ENCODE measurements at regions not wholly inside any gene's neighbourhood (a gene's known extent, or its start where the extent isn't known, plus 50 kb on each side); places are given as distances from the start of the nearest gene placed in this dataset.

DNA sequence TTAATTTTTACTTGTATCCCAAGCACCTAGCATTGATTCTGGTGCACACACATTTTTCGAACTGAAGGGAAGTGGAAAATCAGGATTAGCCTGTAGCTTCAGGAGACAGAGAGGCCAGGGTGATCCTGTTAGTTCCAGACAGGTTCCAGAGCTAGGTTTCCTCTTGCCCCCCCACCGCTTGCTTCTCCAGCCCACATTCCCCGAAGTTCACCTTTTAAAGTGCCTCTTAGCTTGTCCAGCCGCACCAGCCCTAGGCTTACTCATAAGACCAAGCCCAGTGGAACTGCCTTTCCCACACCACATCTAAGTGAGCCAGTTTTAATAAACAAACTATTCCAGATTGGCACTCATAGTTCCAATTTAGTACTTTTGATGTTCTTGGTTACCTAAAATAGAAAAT, 898.6 kb upstream of the KLHL29 start:
- no peak for DNase-seq (ENCODE audit: low spot score)

DNA sequence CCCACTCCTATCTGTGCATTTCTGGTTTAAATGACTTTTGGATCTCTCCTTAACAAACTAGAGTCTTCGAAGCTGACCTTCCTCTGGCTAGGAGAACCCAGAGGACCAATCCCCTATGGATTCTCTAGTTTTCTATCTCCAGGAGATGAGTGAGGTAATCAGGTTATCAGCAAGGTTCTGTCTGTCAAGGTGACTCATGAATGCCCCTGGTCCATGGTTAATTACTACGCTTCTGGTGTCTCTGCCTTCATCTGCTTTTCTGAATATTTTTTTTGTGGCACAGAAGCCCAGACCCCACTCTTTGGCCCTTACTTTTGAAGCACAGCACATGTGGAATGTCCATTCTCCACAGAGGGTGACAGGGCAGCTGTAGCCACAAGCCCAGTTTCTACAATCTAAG, 897.9 kb upstream of the KLHL29 start:
- no peak for DNase-seq (ENCODE audit: low spot score)

DNA sequence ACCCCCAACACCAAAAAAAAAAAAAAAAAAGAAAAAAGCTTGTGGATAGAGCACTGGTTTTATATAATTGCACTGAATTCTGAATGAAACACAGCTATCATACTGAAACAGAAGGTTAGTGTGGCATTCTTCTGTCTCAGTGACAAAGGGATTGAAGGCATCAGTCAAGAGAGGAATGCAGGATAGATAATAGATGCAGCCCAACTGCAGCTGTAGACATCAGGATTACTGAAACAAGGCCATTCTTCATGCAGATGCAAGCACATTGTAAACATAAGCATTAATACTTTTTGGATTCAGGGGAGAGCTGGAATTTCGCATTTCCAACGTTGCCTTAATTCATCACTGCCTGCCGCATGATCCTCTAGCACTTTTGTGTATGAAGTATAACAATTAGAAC, 897.4 kb upstream of the KLHL29 start:
- no peak for DNase-seq (ENCODE audit: low spot score)

DNA sequence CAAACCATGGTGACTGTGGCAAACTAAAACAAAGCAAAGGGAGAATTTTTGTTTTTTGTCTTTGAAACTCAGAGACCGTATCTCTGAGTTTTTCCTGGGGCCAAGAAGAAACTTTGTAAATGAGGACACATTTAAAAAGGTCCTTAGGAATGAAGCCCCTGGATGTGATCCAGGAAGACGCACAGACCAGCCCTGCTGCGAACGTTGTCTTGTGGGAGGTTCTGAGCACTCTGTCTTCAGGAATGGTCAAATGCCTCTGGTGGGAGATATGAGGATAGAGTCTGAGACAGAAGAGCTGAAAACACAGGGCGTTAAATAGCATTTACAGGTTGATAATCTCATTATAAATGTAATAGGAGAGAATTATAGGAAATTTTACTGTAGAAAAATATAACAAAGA, 893.5 kb upstream of the KLHL29 start:
- no peak for DNase-seq (ENCODE audit: low spot score)

DNA sequence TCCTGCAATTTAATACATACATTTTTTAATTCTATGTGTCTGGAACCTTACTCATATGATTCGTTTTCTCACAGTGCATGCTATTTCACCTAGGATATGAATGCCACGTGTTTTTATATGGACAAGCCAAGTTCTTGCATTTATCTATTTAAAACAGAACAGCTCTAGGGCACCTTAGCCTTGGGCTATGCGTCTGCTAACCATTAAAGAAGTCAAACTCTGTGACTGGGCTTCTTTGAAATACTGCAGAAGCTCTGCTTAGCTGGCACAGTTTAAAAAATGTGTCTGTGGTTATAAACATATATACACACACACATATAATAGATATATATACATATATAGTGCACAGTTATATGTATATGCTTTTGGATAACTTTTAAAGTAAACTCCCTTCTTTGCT, 890.8 kb upstream of the KLHL29 start:
- DNase-seq (ENCODE audit: low spot score) = no peak

DNA sequence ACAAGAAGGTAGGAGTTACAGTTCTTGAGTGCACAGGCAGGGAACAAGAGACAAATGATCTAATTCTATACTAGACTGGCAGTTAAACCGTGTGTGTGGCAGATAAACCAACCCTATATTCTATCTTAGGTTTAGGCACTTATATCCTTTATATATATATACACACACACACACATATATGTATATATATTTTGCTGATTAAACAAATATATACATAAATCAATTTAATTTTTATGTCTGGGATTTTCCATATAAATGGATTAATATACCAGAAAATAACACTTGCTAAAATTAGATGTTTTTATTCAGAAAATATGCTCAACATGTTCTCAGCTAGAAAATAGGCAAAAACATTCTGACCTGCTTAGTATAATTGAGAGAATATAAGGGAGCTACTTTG, 887.9 kb upstream of the KLHL29 start:
- no peak for DNase-seq (ENCODE audit: low spot score)

DNA sequence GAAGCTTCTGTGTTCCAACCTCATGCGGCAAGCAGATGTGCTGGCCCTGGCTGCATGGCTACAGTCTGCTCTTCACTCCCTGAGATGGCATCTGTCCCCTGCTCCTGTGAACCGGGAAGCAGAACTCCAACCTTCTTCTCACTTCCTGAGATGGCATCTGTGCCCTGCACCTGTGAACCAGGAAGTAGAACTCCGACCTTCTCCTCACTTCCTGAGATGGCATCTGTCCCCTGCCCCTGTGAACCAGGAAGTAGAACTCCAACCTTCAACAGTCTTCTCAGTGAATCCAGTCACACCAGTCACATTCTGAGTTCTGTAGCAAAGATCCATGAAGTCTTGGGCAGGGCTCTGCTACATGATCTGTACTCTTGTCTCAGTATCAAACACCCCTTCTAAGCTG, 887.2 kb upstream of the KLHL29 start:
- DNase-seq (ENCODE audit: low spot score) = peak; percentile 25

DNA sequence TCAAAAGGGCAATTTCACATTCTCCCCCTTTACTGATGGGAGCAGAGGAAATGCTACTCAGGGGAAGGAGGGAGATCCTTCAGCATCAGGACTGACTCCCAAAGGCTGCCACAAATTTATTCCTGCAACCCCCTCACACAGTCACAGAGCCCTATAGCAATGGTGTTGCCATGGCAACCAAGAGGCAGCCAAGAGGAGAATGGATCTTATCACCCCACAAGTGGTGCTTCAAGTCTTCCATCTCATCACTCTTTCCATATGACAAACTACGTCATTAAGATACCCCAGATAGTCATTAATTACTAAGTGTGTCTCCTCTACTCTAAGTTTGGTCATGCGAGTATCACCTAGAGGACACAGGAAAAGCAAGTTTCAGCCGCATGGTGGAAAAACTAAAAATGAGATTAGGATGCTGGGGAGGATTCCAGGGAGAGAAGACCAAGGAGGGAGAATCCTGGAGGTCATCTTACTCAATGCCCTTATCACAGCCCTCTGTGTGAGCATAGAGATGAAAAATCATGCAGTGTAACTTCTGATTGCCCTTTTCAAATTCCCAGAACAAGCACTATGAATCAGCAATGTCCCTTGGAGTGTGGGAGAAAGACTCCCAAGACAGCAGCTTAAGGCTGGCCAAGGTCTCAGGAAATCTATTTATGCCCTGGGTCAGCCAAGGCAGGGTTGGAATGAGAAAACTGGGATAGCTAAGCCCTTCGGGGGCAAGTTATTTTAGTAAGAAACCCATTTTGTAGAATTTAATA, 885.7 kb upstream of the KLHL29 start:
- no peak for DNase-seq (ENCODE audit: low spot score)

DNA sequence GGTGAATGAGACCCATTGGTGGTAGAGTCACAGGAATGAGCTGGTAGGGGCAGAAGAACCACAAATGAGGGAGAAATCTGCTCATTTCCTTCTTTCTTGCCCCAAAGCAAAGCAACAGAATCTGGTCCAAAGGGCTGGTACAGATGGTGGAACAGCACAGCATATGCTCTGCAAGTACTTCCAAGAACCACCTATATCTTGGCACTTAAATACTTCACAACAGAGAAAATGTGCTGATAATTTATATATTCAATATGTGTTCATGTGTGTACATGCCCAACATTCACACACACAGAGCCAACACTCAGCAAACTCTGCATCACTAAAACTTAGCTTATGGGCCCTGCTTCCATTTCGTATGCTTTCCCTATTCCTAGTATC, 884.4 kb upstream of the KLHL29 start:
- DNase-seq (ENCODE audit: low spot score) = no peak

DNA sequence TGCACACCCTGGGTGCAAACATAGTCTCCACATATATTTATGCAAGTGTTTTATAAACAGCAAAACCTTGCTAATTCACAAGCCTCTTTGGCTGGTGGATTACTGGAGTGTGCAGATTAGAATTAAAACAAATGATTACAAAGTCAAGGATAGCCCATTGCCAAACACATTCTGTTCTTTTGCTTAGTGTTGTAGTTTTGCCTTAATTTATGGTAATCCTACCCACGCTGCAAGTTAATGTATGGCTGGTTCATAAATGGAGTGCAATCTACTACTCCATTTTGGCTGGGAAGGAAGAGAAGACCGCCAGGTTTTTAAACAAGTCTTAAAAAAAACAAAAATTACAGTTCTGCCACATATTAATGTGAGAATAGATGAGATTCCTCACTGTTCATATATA, 883.1 kb upstream of the KLHL29 start:
- DNase-seq (ENCODE audit: low spot score) = no peak

DNA sequence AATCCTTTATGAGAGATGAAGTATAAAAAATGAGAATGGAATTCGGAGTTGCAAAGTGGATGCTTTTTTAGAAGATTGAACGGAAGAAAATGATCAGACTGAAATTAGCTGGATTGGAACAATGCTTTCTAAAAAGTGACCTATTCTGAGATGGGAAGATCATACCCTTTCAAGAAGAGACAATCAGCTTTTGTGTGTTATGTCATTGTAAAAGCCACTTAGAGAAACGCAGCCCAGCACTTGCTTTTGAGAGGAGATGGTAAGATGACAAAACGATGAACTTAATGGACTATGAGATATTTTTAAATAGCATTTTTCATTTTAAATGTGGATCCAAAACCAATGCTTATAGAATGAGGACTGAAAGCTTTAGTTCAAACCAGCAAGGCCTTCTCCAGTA, 871.4 kb upstream of the KLHL29 start:
- no peak for DNase-seq (ENCODE audit: low spot score)

DNA sequence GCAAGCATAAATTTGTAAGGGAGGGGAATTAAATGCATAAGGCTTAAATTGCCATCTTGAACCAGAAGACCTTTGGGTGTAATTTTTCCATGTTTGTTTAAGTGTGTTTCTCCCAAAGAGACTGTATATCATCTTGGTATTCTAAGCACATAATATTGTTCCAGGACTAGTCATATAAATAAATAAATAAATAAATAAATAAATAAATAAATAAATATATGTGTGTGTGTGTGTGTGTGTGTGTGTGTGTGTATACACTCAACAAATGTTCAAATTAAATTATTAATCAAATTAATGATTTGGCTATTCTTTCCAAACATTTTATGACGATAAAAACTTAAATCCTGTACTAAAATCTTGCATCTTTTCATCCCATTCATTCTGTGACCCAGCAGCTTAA, 867.8 kb upstream of the KLHL29 start:
- DNase-seq (ENCODE audit: low spot score) = no peak

DNA sequence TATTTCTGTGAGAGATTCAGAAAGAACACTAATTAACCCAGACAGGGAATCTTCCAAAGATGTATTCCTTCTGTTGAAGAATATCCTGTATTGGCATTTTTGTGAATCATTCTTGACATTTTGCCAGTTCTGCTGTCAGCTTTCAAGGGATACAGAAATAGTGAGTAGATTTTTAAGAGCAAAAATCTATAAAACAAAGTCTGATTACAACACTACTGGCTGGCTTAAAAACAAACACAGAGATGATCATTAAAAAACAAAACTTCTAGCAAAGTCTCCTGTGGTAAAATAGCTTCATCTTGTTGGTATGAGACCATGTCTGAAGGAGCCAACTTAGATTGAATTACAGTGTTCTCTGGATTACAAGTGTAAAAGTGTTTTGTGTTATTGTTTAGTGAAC, 866.3 kb upstream of the KLHL29 start:
- DNase-seq (ENCODE audit: low spot score) = no peak

DNA sequence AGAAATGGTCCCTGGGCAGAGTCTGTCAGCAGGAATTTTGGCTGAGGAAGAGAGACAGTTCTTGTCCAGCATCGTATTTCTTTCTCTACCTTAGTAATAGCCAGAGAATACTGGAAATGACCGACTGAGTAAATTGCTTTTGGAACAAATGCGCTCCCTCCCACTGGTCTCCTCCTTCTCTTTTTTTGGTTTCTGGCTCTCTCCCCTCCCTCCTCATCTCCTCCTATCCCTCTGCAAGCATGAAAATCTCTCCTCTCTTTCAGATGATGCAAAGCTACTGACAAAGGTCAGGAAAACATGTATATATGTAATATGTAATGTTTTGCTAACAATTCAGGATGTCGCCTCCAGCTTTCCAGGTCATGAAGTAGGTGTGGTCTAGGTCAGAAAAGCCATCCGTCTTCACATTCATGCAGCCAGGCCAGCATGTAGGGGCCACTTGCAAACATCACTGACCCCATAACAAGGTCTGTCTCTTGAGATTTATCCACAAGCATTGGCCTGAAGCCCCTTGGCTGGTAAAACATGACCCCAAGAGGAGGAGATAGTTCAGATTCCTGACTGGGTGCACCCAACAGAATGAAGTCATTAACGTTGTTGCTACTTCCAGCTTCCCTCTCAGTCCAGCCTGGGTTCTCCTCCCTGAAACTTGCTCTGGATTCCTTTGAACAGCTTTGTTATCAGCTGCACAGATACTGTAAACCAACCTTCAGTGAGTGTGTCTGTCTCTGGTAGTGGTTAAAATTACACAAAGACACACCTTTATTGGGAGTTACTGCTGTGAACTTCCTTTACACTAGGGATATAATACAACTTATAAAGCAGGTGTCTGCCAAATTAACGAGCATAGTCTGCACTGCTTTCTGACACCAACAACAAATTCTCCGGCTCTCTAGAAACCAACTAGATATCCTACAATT, 864.4 kb upstream of the KLHL29 start:
- no peak for DNase-seq (ENCODE audit: low spot score)

DNA sequence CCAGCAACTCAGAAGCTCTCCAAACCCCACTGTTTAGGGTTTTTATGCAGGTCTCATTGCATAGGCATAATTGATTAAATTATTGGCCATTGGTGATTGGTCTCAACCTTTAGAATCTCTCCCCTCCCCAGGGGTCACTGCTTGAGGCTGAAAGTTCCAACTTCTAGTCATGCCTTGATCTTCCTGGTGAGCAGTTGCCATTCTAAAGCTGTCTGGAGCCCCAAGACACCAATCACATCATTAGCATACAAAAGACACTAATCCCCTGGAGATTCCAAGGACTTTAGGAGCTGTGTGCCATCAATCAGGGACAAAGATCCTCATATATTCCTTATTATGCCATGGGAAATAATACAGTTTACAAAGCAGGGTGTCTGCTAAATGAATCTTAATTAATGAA, 863.4 kb upstream of the KLHL29 start:
- no peak for DNase-seq (ENCODE audit: low spot score)

DNA sequence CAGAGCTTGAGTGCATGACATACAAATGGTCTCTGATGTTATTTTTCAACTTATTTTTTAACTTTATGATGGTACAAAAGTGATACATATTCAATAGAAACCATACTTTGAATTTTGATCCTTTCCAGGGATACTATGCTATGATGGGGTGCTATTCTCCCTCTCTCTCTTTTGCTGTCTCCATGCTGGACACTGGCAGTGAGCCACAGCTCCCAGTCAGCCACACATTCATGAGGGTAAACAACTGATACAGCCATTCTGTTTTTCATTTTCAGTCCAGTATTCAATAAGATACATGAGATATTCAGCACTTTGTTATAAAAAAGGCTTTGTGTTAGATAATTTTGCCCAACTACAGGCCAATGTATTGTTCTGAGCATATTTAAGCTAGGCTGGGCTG, 859.3 kb upstream of the KLHL29 start:
- DNase-seq (ENCODE audit: low spot score) = no peak

DNA sequence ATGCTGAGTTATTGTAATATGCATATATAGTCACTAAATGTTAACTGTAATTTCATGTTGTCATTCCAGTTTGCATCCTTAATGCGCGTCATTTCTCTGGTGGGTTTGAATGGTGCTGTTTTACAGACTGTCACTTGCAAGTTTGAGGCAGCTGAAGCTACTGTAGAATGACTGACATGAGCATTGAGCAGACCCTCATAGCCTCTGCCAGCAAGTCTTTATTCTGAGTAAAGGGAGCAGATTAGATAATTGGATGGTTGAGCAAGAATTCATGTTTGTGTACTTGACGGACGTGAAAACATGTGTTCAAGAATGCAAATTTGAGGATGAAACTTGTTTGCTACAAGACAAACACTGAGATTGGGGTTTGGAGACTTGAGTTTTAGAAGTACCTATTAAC, 854.8 kb upstream of the KLHL29 start:
- DNase-seq (ENCODE audit: low spot score) = no peak

DNA sequence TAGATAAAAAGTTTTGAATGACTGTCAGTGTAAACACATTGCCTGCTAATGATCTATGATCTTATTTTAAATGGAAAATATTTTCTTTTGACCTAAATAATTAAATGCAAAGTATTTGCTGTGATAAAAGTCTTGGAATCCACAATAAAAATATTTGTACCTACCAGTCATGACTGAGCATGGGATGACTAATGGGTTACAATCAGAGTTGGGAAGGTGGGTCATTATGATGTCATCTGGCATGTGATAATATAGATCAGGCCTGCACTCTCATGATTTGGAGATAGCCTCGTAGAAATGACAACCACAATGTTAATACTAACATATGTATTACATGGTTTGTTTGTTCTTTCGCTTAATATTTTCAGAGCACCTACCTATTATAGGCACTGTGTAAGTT, 848.8 kb upstream of the KLHL29 start:
- DNase-seq (ENCODE audit: low spot score) = no peak

DNA sequence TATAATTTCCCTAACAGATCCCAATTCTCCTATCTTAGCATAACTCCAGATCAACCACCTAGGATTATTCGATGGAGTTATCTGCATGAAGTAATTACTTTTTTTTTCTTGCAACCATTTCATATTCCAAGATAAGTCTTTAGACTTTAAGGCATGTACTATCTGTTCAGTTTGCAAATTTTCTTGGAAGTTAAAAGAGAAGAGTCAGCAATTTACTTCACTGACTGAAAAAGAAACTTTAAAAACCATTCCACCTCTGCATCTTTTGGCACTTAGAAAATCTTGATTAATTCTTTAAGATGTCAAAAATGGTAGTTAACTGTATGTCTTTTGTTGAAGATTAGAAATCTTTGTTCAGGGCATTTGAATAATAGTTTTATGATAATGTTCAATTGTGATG, 830.5 kb upstream of the KLHL29 start:
- DNase-seq (ENCODE audit: low spot score) = no peak

DNA sequence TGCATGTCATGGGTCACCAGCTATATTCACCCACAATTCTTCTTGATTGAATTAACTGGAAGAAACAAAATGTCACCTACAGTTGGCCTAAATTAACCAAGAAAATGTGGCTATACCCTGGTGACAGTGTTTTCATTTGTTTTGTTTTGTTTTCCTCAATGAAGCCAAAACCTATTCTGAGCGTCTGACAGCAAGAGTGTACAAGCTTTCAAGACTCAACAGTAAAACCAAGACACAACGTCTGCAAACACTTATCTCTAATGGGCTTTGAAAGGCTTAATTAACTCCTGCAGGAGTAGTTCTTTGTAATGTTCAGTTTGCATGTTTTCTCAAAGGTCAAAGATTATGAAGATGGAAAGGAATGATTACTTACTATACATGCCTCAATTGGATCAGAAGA, 827.6 kb upstream of the KLHL29 start:
- DNase-seq (ENCODE audit: low spot score) = no peak

DNA sequence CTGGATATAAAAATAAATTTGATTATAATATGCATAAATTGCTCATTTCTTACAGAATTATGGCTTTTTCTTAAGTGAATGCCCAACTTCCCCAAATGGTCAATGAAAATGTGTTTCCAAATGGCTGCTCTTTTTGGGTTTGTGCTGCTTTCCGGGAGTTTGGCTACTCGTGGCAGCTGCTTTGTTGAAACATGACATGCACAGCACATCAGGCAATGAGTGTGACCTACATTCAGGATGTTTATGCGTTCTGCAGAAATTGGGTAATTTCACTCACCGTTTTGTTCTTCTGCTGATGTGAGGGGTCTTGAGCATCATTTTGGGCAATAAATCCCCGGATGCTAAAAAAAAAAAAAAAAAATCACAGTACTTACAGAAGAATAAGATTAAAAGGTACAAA, 825.0 kb upstream of the KLHL29 start:
- DNase-seq (ENCODE audit: low spot score) = no peak

DNA sequence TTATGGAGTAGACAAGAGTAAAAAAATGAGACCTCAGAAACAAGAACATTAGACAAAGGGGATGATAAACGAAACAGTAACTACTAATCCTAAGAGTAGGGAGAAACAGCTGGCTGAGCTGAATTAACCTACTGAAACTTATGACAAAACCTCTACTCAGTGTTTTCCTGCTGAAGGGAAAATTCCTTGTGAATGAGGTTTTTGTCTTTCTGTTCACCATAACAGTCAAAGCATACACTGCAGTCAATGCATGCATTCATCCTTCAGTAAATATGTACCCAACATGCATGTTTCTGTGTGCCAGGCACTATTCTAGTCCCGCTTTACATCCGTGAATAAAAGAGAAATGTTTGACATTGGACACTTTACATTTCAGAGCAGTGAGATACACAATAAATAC, 805.6 kb upstream of the KLHL29 start:
- no peak for DNase-seq (ENCODE audit: low spot score)

DNA sequence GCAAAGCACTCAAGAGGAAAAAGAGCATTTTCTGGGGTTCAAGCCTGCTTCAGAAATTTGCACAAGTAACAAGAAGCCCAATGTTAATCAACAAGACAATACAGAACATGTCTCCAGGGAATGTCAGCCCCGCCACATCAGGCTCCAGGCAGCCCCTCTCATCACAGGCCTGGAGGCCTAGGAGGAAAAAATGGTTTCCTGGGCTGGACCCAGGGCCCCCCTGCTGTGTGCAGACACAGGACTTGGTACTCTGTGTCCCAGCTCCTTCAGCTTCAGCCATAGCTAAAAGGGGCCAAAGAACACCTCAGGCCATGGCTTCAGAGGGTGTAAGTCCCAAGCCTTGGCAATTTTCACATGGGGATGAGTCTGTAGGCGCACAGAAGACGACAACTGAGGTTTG, 802.9 kb upstream of the KLHL29 start:
- no peak for DNase-seq (ENCODE audit: low spot score)

DNA sequence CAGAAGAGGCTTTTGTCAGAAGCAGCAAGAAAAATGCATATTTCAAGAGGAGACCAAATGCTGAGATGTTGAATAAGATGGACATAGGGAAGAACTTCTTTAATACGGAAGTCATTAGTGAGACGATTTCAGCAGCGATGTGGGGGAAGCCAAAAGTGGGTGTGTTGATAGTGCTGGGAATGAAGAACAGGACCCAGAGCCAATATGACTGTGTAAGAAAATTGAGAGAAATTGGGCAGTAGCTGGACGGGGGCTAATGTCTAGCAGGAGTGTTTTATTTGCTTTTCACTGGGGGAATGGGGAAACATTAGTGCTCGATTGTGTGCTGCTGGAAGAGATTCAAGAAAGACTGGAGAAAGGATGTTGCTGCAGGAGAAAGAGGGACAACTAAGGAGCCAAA, 788.7 kb upstream of the KLHL29 start:
- DNase-seq (ENCODE audit: low spot score) = no peak

All from NAMALWA (cell line).